Stomach (tissue), 4 donors: ENCODE measurements at regions not wholly inside any gene's neighbourhood (a gene's known extent, or its start where the extent isn't known, plus 50 kb on each side); places are given as distances from the start of the nearest gene placed in this dataset.

Experiments
- POLR2A ChIP-seq, 4 donors: fragments of 450-650 bp; IDR thresholded peaks; one replicate each; pipeline ENCODE4 v1.6.1; 2016; ENCODE audit warnings: antibody characterized with exemption in 4 of 4, control low read depth in 2 of 4, mild to moderate bottlenecking in 1 of 4, moderate library complexity in 1 of 4
- POLR2AphosphoS5 ChIP-seq, 3 donors: sonication (generic); formaldehyde crosslinking; IDR thresholded peaks; one replicate each; pipeline ENCODE4 v1.6.1; 2016; ENCODE audit warnings: antibody characterized with exemption in 3 of 3

DNA sequence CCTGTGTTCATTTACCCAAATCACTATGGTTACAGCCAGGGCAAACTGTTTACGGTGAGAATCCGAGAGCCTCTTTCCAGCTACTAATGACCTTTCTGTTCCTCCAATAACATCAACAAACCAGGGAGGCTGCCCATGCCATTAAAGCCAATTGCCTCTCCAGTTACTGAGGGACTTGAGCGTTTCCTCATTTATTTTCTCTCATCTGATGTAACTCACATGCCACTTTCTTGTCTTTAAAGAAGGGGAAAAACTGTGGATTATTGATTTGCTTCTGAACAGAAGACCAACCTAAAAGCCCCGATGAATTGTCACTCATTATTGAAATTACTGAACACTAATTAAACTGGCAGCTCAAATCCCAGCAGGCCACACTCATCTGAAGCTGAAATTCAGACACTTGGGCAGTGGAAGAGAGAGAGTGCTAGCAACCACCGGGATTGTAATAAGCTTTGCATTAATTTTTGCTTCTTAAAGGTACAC, 595.8 kb upstream of the MKI67 start:
- TF ChIP-seq POLR2A (IDR thresholded peaks at IDR 0.05) = no peak
- TF ChIP-seq POLR2AphosphoS5 (IDR thresholded peaks at IDR 0.05) = no peak
